Endothelial cell of umbilical vein (primary cell): ENCODE measurements at regions not wholly inside any gene's neighbourhood (a gene's known extent, or its start where the extent isn't known, plus 50 kb on each side); places are given as distances from the start of the nearest gene placed in this dataset.

ENCODE experiments used
- BruUV-seq: library from RNA; stranded (reverse); fragments of 400-500 nt; replicated peaks from 2 replicates; lab custom pipeline; 2021; lab: Mats Ljungman, UMichigan
- CTCF ChIA-PET: fragments of 300-600, 350-600 bp; sonication (Branson Sonifier 250); formaldehyde crosslinking; loops from one replicate; lab custom pipeline; 2021; ENCODE audit warnings: antibody characterized with exemption, inconsistent platforms; lab: Charles Lee
- POLR2A ChIA-PET: fragments of 300-600, 350-600 bp; sonication (Branson Sonifier 250); formaldehyde crosslinking; loops from one replicate; lab custom pipeline; 2021; ENCODE audit warnings: antibody characterized with exemption, inconsistent platforms; lab: Charles Lee
- DNase-seq: peaks from one replicate; pipeline ENCODE4 v3.0.0-alpha.2; 2011; ENCODE audit warnings: low read depth, low spot score
- FAIRE-seq: peaks from 2 replicates; lab custom pipeline; 2011; peaks lifted over from hg19 to GRCh38; lab: Jason Lieb, UNC
- H2AFZ ChIP-seq: 2 replicates; pipeline ENCODE4 v1.6.0; 2012; ENCODE audit warnings: low read depth, low read length, control low read depth, inconsistent platforms
- H3K27ac ChIP-seq: 2 replicates; pipeline ENCODE4 v1.5.1; 2011; ENCODE audit warnings: low read depth, mild to moderate bottlenecking, control low read depth, low read length, moderate library complexity; ENCODE audit not compliant: insufficient read depth
- H3K27me3 ChIP-seq, 2 experiments: 2 replicates each; pipeline versions ENCODE4 v1.6.0 to v1.6.1; 2011; ENCODE audit warnings: low read length in 2 of 2, mixed read lengths in 1 of 2; ENCODE audit not compliant: control insufficient read depth in 2 of 2, insufficient read depth in 2 of 2
- H3K36me3 ChIP-seq, 2 experiments: 2 replicates in 1 of 2; 3 replicates in 1 of 2; pipeline ENCODE4 v1.5.1; 2011; ENCODE audit warnings: low read length in 2 of 2, mild to moderate bottlenecking in 1 of 2, moderate library complexity in 1 of 2; ENCODE audit not compliant: control insufficient read depth in 2 of 2, insufficient read depth in 2 of 2; ENCODE audit errors: extremely low read depth in 1 of 2
- H3K4me1 ChIP-seq: 3 replicates; pipeline ENCODE4 v1.5.1; 2011; ENCODE audit warnings: mild to moderate bottlenecking, low read length; ENCODE audit not compliant: control insufficient read depth, insufficient read depth; ENCODE audit errors: extremely low read depth
- H3K4me2 ChIP-seq: 2 replicates; pipeline ENCODE4 v1.6.1; 2011; ENCODE audit warnings: low read length, control low read depth, mixed read lengths; ENCODE audit not compliant: insufficient read depth
- H3K4me3 ChIP-seq, 3 experiments: fragments of 200-600 bp in 1 of 3; sonication (generic), shearing (Covaris generic) in 1 of 3; replicated peaks in 1 of 3; 2 replicates each; pipeline ENCODE4 v1.5.1; 2011 to 2016; ENCODE audit warnings: control low read depth in 3 of 3, low read length in 3 of 3, mild to moderate bottlenecking in 2 of 3, inconsistent platforms in 1 of 3, low read depth in 1 of 3, moderate library complexity in 1 of 3; ENCODE audit not compliant: insufficient read depth in 1 of 3
- H3K79me2 ChIP-seq: 2 replicates; pipeline ENCODE4 v1.6.0; 2012; ENCODE audit warnings: low read length, inconsistent platforms; ENCODE audit not compliant: control insufficient read depth, insufficient read depth
- H3K9ac ChIP-seq: replicated peaks from 2 replicates; pipeline ENCODE3; 2011; ENCODE audit warnings: low read length, control low read depth; ENCODE audit not compliant: insufficient read depth; ENCODE audit errors: extremely low read depth
- H3K9me1 ChIP-seq: replicated peaks from 3 replicates; pipeline ENCODE4 v1.6.0; 2011; ENCODE audit warnings: mild to moderate bottlenecking, low read length; ENCODE audit not compliant: control insufficient read depth, insufficient read depth; ENCODE audit errors: extremely low read depth
- H3K9me3 ChIP-seq: replicated peaks from 2 replicates; pipeline ENCODE4 v1.5.1; 2012; ENCODE audit warnings: low read length, inconsistent platforms; ENCODE audit not compliant: control insufficient read depth, insufficient read depth
- H4K20me1 ChIP-seq: replicated peaks from 2 replicates; pipeline ENCODE3; 2011; ENCODE audit warnings: mild to moderate bottlenecking, low read length; ENCODE audit not compliant: control insufficient read depth, insufficient read depth; ENCODE audit errors: extremely low read depth
- CTCF ChIP-seq, 2 donors: IDR thresholded peaks; 1 replicate in 1 of 2; 2 replicates in 1 of 2; pipeline ENCODE4 v1.5.1; 2011; ENCODE audit warnings: low read length in 2 of 2, mild to moderate bottlenecking in 2 of 2, moderate library complexity in 2 of 2, control low read depth in 1 of 2, inconsistent platforms in 1 of 2, low read depth in 1 of 2; ENCODE audit not compliant: insufficient read depth in 1 of 2; ENCODE audit errors: extremely low read depth in 1 of 2
- EZH2 ChIP-seq: IDR thresholded peaks from 2 replicates; pipeline ENCODE4 v1.6.1; 2012; ENCODE audit warnings: borderline replicate concordance, low read depth, mild to moderate bottlenecking, moderate library complexity, low read length, inconsistent platforms; ENCODE audit not compliant: severe bottlenecking
- FOS ChIP-seq: IDR thresholded peaks from 2 replicates; pipeline ENCODE4 v1.6.1; 2011; ENCODE audit warnings: mild to moderate bottlenecking, low read length, moderate library complexity, borderline replicate concordance; ENCODE audit not compliant: insufficient read depth
- GATA2 ChIP-seq: IDR thresholded peaks from 2 replicates; pipeline ENCODE4 v1.7.0; 2011; ENCODE audit warnings: low read depth, mild to moderate bottlenecking, moderate library complexity, mixed read lengths, low read length; ENCODE audit not compliant: insufficient read length, insufficient read depth
- JUN ChIP-seq: IDR thresholded peaks from 2 replicates; pipeline ENCODE4 v1.6.1; 2011; ENCODE audit warnings: borderline replicate concordance, low read depth; ENCODE audit not compliant: insufficient read length, insufficient read depth
- MAX ChIP-seq: IDR thresholded peaks from 2 replicates; pipeline ENCODE4 v1.6.1; 2011; ENCODE audit not compliant: insufficient read depth, insufficient read length
- MYC ChIP-seq: IDR thresholded peaks from one replicate; pipeline ENCODE4 v1.6.1; 2011; ENCODE audit warnings: mild to moderate bottlenecking, low read depth, low read length
- POLR2A ChIP-seq: IDR thresholded peaks from 2 replicates; pipeline ENCODE4 v1.6.1; 2012; ENCODE audit warnings: low read depth, mild to moderate bottlenecking, control low read depth, low read length
- POLR2AphosphoS5 ChIP-seq: IDR thresholded peaks from 2 replicates; pipeline ENCODE4 v1.6.1; 2012; ENCODE audit warnings: low read depth, mild to moderate bottlenecking, control low read depth, low read length, moderate library complexity; ENCODE audit not compliant: insufficient read depth
- dilution Hi-C: fragments of 300-500 bp; cut with MboI; formaldehyde crosslinking; loops from one replicate; pipeline ENCODE4 v1.15.0; 2019; ENCODE audit warnings: low sequenced_read_pairs; ENCODE audit not compliant: extremely low pct_ligation_motif_present
- intact Hi-C: fragments of 100-400 bp; cut with micrococcal nuclease; formaldehyde crosslinking; loops from one replicate; pipeline ENCODE4 v1.10.0; 2022

GRCh38 chr16:76988526-76988925 lies 202.5 kb upstream of the MON1B start:
- Histone ChIP-seq H3K36me3 (no peaks in the 10 kb centered on the region), H3K79me2 (no peaks in the 10 kb centered on the region), H3K9me3 (no peaks in the 10 kb centered on the region), H3K9ac (no peak overlapping the region), H3K27ac (no peak overlapping the region), H3K4me1 (no peaks in the 10 kb centered on the region), H4K20me1 (no peaks in the 10 kb centered on the region), H3K27me3 (no peaks in the 10 kb centered on the region), H3K9me1 (no peaks in the 10 kb centered on the region), H2AFZ (no peak overlapping the region), H3K4me3 (no peak overlapping the region), H3K4me2 (no peak overlapping the region)
- intact Hi-C loops = no loop called here
- no peak for TF ChIP-seq EZH2
- no peak for TF ChIP-seq FOS
- dilution Hi-C loops = no loop called here
- CTCF ChIA-PET = no interaction called here
- FAIRE-seq (no peak), DNase-seq (no peak)
- BruUV-seq = no TSS peak
- POLR2A ChIA-PET = no interaction called here

GRCh38 chr16:77002644-77003043 lies 188.3 kb upstream of the MON1B start:
- H3K4me1 ChIP-seq = no peaks in the 10 kb centered on the region
- no peak overlapping the region for H2AFZ ChIP-seq
- no peak overlapping the region for H3K4me2 ChIP-seq
- BruUV-seq = no TSS peak
- TF ChIP-seq MYC = no peak
- TF ChIP-seq JUN = no peak
- no peak for TF ChIP-seq CTCF (IDR thresholded peaks at IDR 0.05; ENCODE audit: extremely low read depth in 1 of 2, insufficient read depth in 1 of 2, low read depth in 1 of 2, low read length in 2 of 2)
- TF ChIP-seq POLR2A = no peak
- TF ChIP-seq MAX = no peak
- no peak for TF ChIP-seq EZH2
- no peak for TF ChIP-seq GATA2
- TF ChIP-seq POLR2AphosphoS5 = no peak
- no peak for TF ChIP-seq FOS
- ChIA-PET CTCF (no interaction called here), POLR2A (no interaction called here)
- dilution Hi-C loops (no loop called here), intact Hi-C loops (no loop called here)
- no peaks in the 10 kb centered on the region for H3K79me2 ChIP-seq
- no peak for FAIRE-seq
- H3K27ac ChIP-seq = no peak overlapping the region
- no peak overlapping the region for H3K9ac ChIP-seq
- no peaks in the 10 kb centered on the region for H3K36me3 ChIP-seq
- H3K4me3 ChIP-seq = no peak overlapping the region
- H3K9me3 ChIP-seq = no peaks in the 10 kb centered on the region
- no peak for DNase-seq
- no peaks in the 10 kb centered on the region for H3K27me3 ChIP-seq
- no peaks in the 10 kb centered on the region for H3K9me1 ChIP-seq
- no peaks in the 10 kb centered on the region for H4K20me1 ChIP-seq
